HUDEP-2 (cell line): ENCODE measurements at regions not wholly inside any gene's neighbourhood (a gene's known extent, or its start where the extent isn't known, plus 50 kb on each side); places are given as distances from the start of the nearest gene placed in this dataset.

ENCODE experiments used
- DNase-seq, 76 experiments: peaks; one replicate each; lab custom pipeline; 2025; ENCODE audit not compliant: unreplicated experiment in 76 of 76; lab: John Stamatoyannopoulos, UW

- DNase-seq: peak in 1 of 76 experiments; percentile 3
Measured at GRCh38 chr20:39111359-39112177, 149.4 kb downstream of the DHX35 start.

- DNase-seq: no peak
Measured at GRCh38 chr20:39110819-39111136, 148.6 kb downstream of the DHX35 start.

- DNase-seq: no peak
Measured at GRCh38 chr20:39109933-39110818, 148.0 kb downstream of the DHX35 start.

- no peak for DNase-seq
Measured at GRCh38 chr20:39108746-39109145, 146.6 kb downstream of the DHX35 start.

- DNase-seq: no peak
Measured at GRCh38 chr20:39107741-39108140, 145.6 kb downstream of the DHX35 start.

GRCh38 chr20:39106791-39107190, 144.6 kb downstream of the DHX35 start:
- no peak for DNase-seq

- peak in 4 of 76 experiments; percentile 1 to 15 (median 6) for DNase-seq
Measured at GRCh38 chr20:39105551-39105950, 143.4 kb downstream of the DHX35 start.

GRCh38 chr20:39103732-39104131, 141.6 kb downstream of the DHX35 start:
- DNase-seq: no peak

- no peak for DNase-seq
Measured at GRCh38 chr20:39103305-39103704, 141.2 kb downstream of the DHX35 start.

GRCh38 chr20:39101895-39102294, 139.8 kb downstream of the DHX35 start:
- DNase-seq: no peak

- DNase-seq: no peak
Measured at GRCh38 chr20:39100691-39101090, 138.5 kb downstream of the DHX35 start.

- DNase-seq: no peak
Measured at GRCh38 chr20:39097889-39098288, 135.7 kb downstream of the DHX35 start.

- no peak for DNase-seq
Measured at GRCh38 chr20:39095870-39096269, 133.7 kb downstream of the DHX35 start.

GRCh38 chr20:39094391-39094790, 132.2 kb downstream of the DHX35 start:
- DNase-seq: no peak

GRCh38 chr20:39092733-39093410, 130.7 kb downstream of the DHX35 start:
- no peak for DNase-seq

- no peak for DNase-seq
Measured at GRCh38 chr20:39090906-39091305, 128.8 kb downstream of the DHX35 start.

- DNase-seq: no peak
Measured at GRCh38 chr20:39089797-39090196, 127.7 kb downstream of the DHX35 start.
